A204.1 (cell line): ENCODE measurements at regions not wholly inside any gene's neighbourhood (a gene's known extent, or its start where the extent isn't known, plus 50 kb on each side); places are given as distances from the start of the nearest gene placed in this dataset.

Experiments
- FAIRE-seq: peaks from 2 replicates; lab custom pipeline; 2012; peaks lifted over from hg19 to GRCh38; lab: Jason Lieb, UNC

- no peak for FAIRE-seq
Observed at GRCh38 chr5:68431186-68431585, 215.6 kb downstream of the PIK3R1 start.

GRCh38 chr5:68431601-68432337 is 216.2 kb downstream of the PIK3R1 start:
- no peak for FAIRE-seq

- FAIRE-seq: no peak
Observed at GRCh38 chr5:68432682-68433081, 217.1 kb downstream of the PIK3R1 start.

GRCh38 chr5:68433526-68433922 is 218.0 kb downstream of the PIK3R1 start:
- no peak for FAIRE-seq

- no peak for FAIRE-seq
Observed at GRCh38 chr5:68433923-68434879, 218.6 kb downstream of the PIK3R1 start.

- FAIRE-seq: no peak
Observed at GRCh38 chr5:68435611-68436010, 220.1 kb downstream of the PIK3R1 start.

GRCh38 chr5:68436686-68437520 is 221.3 kb downstream of the PIK3R1 start:
- FAIRE-seq: no peak

GRCh38 chr5:68438876-68439275 is 223.3 kb downstream of the PIK3R1 start:
- FAIRE-seq: no peak

- no peak for FAIRE-seq
Observed at GRCh38 chr5:68440245-68440644, 224.7 kb downstream of the PIK3R1 start.

GRCh38 chr5:68440651-68441050 is 225.1 kb downstream of the PIK3R1 start:
- no peak for FAIRE-seq

- FAIRE-seq: no peak
Observed at GRCh38 chr5:68441309-68442073, 225.9 kb downstream of the PIK3R1 start.

- FAIRE-seq: no peak
Observed at GRCh38 chr5:68443091-68443490, 227.5 kb downstream of the PIK3R1 start.

GRCh38 chr5:68444048-68444447 is 228.5 kb downstream of the PIK3R1 start:
- no peak for FAIRE-seq

GRCh38 chr5:68444833-68445232 is 229.3 kb downstream of the PIK3R1 start:
- no peak for FAIRE-seq

- no peak for FAIRE-seq
Observed at GRCh38 chr5:68445257-68446069, 229.9 kb downstream of the PIK3R1 start.

- FAIRE-seq: no peak
Observed at GRCh38 chr5:68446070-68446357, 230.5 kb downstream of the PIK3R1 start.

- FAIRE-seq: no peak
Observed at GRCh38 chr5:68446487-68446894, 230.9 kb downstream of the PIK3R1 start.

- FAIRE-seq: no peak
Observed at GRCh38 chr5:68447136-68447929, 231.8 kb downstream of the PIK3R1 start.

GRCh38 chr5:68449380-68449779 is 233.8 kb downstream of the PIK3R1 start:
- no peak for FAIRE-seq

GRCh38 chr5:68450245-68450852 is 234.8 kb downstream of the PIK3R1 start:
- FAIRE-seq: no peak
